GM08714 (cell line): ENCODE measurements at regions not wholly inside any gene's neighbourhood (a gene's known extent, or its start where the extent isn't known, plus 50 kb on each side); places are given as distances from the start of the nearest gene placed in this dataset.
"Not testable (repeated sequence)": the region's sequence is repeated elsewhere in the genome, so short reads cannot be mapped to it uniquely, and the experiment has no call there.

ENCODE experiments used
- H3K4me3 ChIP-seq: fragments of 200-500 bp; sonication (Bioruptor generic); 2 replicates; pipeline ENCODE4 v1.5.1; 2014; ENCODE audit warnings: mild to moderate bottlenecking, low read length, inconsistent platforms
- ZNF274 ChIP-seq: IDR thresholded peaks from 2 replicates; pipeline ENCODE4 v1.6.1; 2012; ENCODE audit warnings: mild to moderate bottlenecking, low read depth, low read length

- no peak overlapping the region for H3K4me3 ChIP-seq
- TF ChIP-seq ZNF274, result no peak
Measured at GRCh38 chr6:27854421-27854820, 57.8 kb downstream of the OR2B2 start.

- TF ChIP-seq ZNF274, result no peak
- H3K4me3 ChIP-seq, result no peak overlapping the region
Measured at GRCh38 chr6:27851440-27851839, 60.8 kb downstream of the OR2B2 start.

- H3K4me3 ChIP-seq, result not testable (repeated sequence)
Measured at GRCh38 chr6:27849001-27849400, 63.2 kb downstream of the OR2B2 start.

- no peak for TF ChIP-seq ZNF274
- no peak overlapping the region for H3K4me3 ChIP-seq
Measured at GRCh38 chr6:27847706-27848105, 64.5 kb downstream of the OR2B2 start.

- H3K4me3 ChIP-seq, result no peak overlapping the region
Measured at GRCh38 chr6:27840572-27840971, 71.6 kb downstream of the OR2B2 start.

GRCh38 chr6:27839626-27840475, 72.3 kb downstream of the OR2B2 start:
- no peak for TF ChIP-seq ZNF274
- H3K4me3 ChIP-seq, result peak overlapping the region; percentile 63

More at GRCh38 chr6:27840572-27840971, 71.6 kb downstream of the OR2B2 start:
- TF ChIP-seq ZNF274, result no peak

- peak overlapping the region; percentile 63 for H3K4me3 ChIP-seq
- no peak for TF ChIP-seq ZNF274
Measured at GRCh38 chr6:27838945-27839625, 73.1 kb downstream of the OR2B2 start.

- no peak for TF ChIP-seq ZNF274
- peak overlapping the region; percentile 89 for H3K4me3 ChIP-seq
Measured at GRCh38 chr6:27838058-27838944, 73.9 kb downstream of the OR2B2 start.

- TF ChIP-seq ZNF274, result no peak
- H3K4me3 ChIP-seq, result peak overlapping the region; percentile 89
Measured at GRCh38 chr6:27837625-27838057, 74.6 kb downstream of the OR2B2 start.

- no peak for TF ChIP-seq ZNF274
- peak overlapping the region; percentile 89 for H3K4me3 ChIP-seq
Measured at GRCh38 chr6:27836783-27837624, 75.2 kb downstream of the OR2B2 start.

GRCh38 chr6:27836141-27836782, 75.9 kb downstream of the OR2B2 start:
- H3K4me3 ChIP-seq, result peak overlapping the region; percentile 89
- TF ChIP-seq ZNF274, result no peak

GRCh38 chr6:27834879-27835549, 77.2 kb downstream of the OR2B2 start:
- H3K4me3 ChIP-seq, result no peak overlapping the region
- no peak for TF ChIP-seq ZNF274
